ENCODE measurements at regions not wholly inside any gene's neighbourhood (a gene's known extent, or its start where the extent isn't known, plus 50 kb on each side); places are given as distances from the start of the nearest gene placed in this dataset.

DNA sequence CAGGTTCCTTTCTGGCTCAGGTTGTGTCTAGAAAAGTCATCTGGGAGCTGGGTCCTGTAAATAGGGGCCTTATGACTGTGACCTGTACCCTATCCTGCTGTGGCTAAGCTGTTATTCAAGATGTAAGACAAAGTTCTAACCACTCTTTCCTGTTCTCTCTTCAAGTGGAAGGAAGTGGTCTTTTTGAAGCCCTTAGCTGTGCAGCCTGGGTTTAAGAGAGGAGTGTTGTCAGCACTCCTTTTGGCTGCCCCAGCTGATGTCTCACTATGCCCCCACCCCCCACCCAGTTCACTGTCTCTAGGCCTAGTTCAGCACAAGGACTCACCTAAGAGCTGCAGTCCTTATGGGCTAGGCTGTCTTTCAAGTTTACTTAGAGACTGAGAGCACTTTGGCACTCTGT, 1069.5 kb downstream of the FAM133A start:
- no peaks in the 10 kb centered on the region for H3K4me1 ChIP-seq (ENCODE audit: control insufficient read depth in 5 of 5, insufficient read depth in 5 of 5, low read length in 5 of 5)
- peaks cover 3 to 13% (median 5%) of the 10 kb centered on the region in 5 donors for H3K27me3 ChIP-seq (ENCODE audit: control insufficient read depth in 5 of 5, insufficient read depth in 4 of 5, low read length in 5 of 5)
- no peak overlapping the region for H3K4me3 ChIP-seq (ENCODE audit: low read depth in 1 of 5, low read length in 5 of 5)
- H3K27ac ChIP-seq (ENCODE audit: low read depth, low read length): no peak overlapping the region
- H3K9me3 ChIP-seq (ENCODE audit: control insufficient read depth in 5 of 5, low read length in 5 of 5): no peaks in the 10 kb centered on the region
- no peaks in the 10 kb centered on the region for H3K36me3 ChIP-seq (ENCODE audit: control insufficient read depth in 5 of 5, insufficient read depth in 5 of 5, low read length in 5 of 5)
- H3K9ac ChIP-seq (ENCODE audit: low read length in 5 of 5): no peak overlapping the region

GRCh38 chrX:94744786-94745185, 1070.8 kb downstream of the FAM133A start:
- Histone ChIP-seq H3K27ac (ENCODE audit: low read depth, low read length) (no peak overlapping the region), H3K9me3 (ENCODE audit: control insufficient read depth in 5 of 5, low read length in 5 of 5) (no peaks in the 10 kb centered on the region), H3K4me1 (ENCODE audit: control insufficient read depth in 5 of 5, insufficient read depth in 5 of 5, low read length in 5 of 5) (no peaks in the 10 kb centered on the region), H3K27me3 (ENCODE audit: control insufficient read depth in 5 of 5, insufficient read depth in 4 of 5, low read length in 5 of 5) (peaks cover 3 to 9% (median 3%) of the 10 kb centered on the region in 5 donors), H3K36me3 (ENCODE audit: control insufficient read depth in 5 of 5, insufficient read depth in 5 of 5, low read length in 5 of 5) (no peaks in the 10 kb centered on the region), H3K4me3 (ENCODE audit: low read depth in 1 of 5, low read length in 5 of 5) (no peak overlapping the region), H3K9ac (ENCODE audit: low read length in 5 of 5) (no peak overlapping the region)

GRCh38 chrX:94751611-94752010, 1077.6 kb downstream of the FAM133A start:
- Histone ChIP-seq H3K4me3 (ENCODE audit: low read depth in 1 of 5, low read length in 5 of 5) (no peak overlapping the region), H3K4me1 (ENCODE audit: control insufficient read depth in 5 of 5, insufficient read depth in 5 of 5, low read length in 5 of 5) (no peaks in the 10 kb centered on the region), H3K36me3 (ENCODE audit: control insufficient read depth in 5 of 5, insufficient read depth in 5 of 5, low read length in 5 of 5) (no peaks in the 10 kb centered on the region), H3K27me3 (ENCODE audit: control insufficient read depth in 5 of 5, insufficient read depth in 4 of 5, low read length in 5 of 5) (peaks cover 0 to 3% (median 0%) of the 10 kb centered on the region in 5 donors), H3K9ac (ENCODE audit: low read length in 5 of 5) (no peak overlapping the region), H3K27ac (ENCODE audit: low read depth, low read length) (no peak overlapping the region), H3K9me3 (ENCODE audit: control insufficient read depth in 5 of 5, low read length in 5 of 5) (no peaks in the 10 kb centered on the region)

GRCh38 chrX:94752434-94753169, 1078.6 kb downstream of the FAM133A start:
- Histone ChIP-seq H3K4me1 (ENCODE audit: control insufficient read depth in 5 of 5, insufficient read depth in 5 of 5, low read length in 5 of 5) (no peaks in the 10 kb centered on the region), H3K27me3 (ENCODE audit: control insufficient read depth in 5 of 5, insufficient read depth in 4 of 5, low read length in 5 of 5) (peaks cover 0 to 5% (median 0%) of the 10 kb centered on the region in 5 donors), H3K36me3 (ENCODE audit: control insufficient read depth in 5 of 5, insufficient read depth in 5 of 5, low read length in 5 of 5) (no peaks in the 10 kb centered on the region)

DNA sequence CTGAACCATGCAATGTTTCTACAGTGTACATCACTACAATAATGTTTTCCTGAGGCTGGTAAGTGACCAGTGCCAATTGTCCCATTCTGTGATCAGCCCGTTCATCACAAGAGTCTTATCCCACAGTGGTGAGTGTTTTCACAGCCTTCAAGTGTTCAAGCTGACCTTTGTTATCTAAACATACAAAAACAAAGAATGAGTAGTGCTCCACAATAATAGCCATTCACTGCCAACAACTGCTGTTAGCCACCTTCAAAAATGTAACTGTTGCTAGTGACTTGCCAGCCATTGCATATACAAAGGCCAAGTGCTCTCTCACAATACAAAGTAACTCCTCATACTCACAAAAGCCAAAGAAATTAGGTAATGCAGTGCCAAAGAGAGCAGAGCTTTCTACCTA, 1084.1 kb downstream of the FAM133A start:
- Histone ChIP-seq H3K36me3 (ENCODE audit: control insufficient read depth in 5 of 5, insufficient read depth in 5 of 5, low read length in 5 of 5) (no peaks in the 10 kb centered on the region), H3K27ac (ENCODE audit: low read depth, low read length) (no peak overlapping the region), H3K9me3 (ENCODE audit: control insufficient read depth in 5 of 5, low read length in 5 of 5) (no peaks in the 10 kb centered on the region), H3K27me3 (ENCODE audit: control insufficient read depth in 5 of 5, insufficient read depth in 4 of 5, low read length in 5 of 5) (peaks cover 0 to 5% (median 0%) of the 10 kb centered on the region in 5 donors), H3K9ac (ENCODE audit: low read length in 5 of 5) (no peak overlapping the region), H3K4me1 (ENCODE audit: control insufficient read depth in 5 of 5, insufficient read depth in 5 of 5, low read length in 5 of 5) (no peaks in the 10 kb centered on the region), H3K4me3 (ENCODE audit: low read depth in 1 of 5, low read length in 5 of 5) (no peak overlapping the region)

More at GRCh38 chrX:94752434-94753169, 1078.6 kb downstream of the FAM133A start:
- Histone ChIP-seq H3K4me3 (ENCODE audit: low read depth in 1 of 5, low read length in 5 of 5) (no peak overlapping the region), H3K9ac (ENCODE audit: low read length in 5 of 5) (no peak overlapping the region), H3K9me3 (ENCODE audit: control insufficient read depth in 5 of 5, low read length in 5 of 5) (no peaks in the 10 kb centered on the region), H3K27ac (ENCODE audit: low read depth, low read length) (no peak overlapping the region)

- Histone ChIP-seq H3K9me3 (ENCODE audit: control insufficient read depth in 5 of 5, low read length in 5 of 5) (no peaks in the 10 kb centered on the region), H3K36me3 (ENCODE audit: control insufficient read depth in 5 of 5, insufficient read depth in 5 of 5, low read length in 5 of 5) (no peaks in the 10 kb centered on the region), H3K4me1 (ENCODE audit: control insufficient read depth in 5 of 5, insufficient read depth in 5 of 5, low read length in 5 of 5) (no peaks in the 10 kb centered on the region), H3K27ac (ENCODE audit: low read depth, low read length) (no peak overlapping the region), H3K4me3 (ENCODE audit: low read depth in 1 of 5, low read length in 5 of 5) (no peak overlapping the region), H3K27me3 (ENCODE audit: control insufficient read depth in 5 of 5, insufficient read depth in 4 of 5, low read length in 5 of 5) (peaks cover 0 to 2% (median 0%) of the 10 kb centered on the region in 5 donors), H3K9ac (ENCODE audit: low read length in 5 of 5) (no peak overlapping the region)
Observed at GRCh38 chrX:94775640-94776039, 1101.6 kb downstream of the FAM133A start.

GRCh38 chrX:94813541-94813940, 1139.5 kb downstream of the FAM133A start:
- H3K9me3 ChIP-seq (ENCODE audit: control insufficient read depth in 5 of 5, low read length in 5 of 5): peaks cover 0 to 19% (median 9%) of the 10 kb centered on the region in 5 donors
- peaks cover 0 to 3% (median 0%) of the 10 kb centered on the region in 5 donors for H3K4me1 ChIP-seq (ENCODE audit: control insufficient read depth in 5 of 5, insufficient read depth in 5 of 5, low read length in 5 of 5)
- H3K27ac ChIP-seq (ENCODE audit: low read depth, low read length): no peak overlapping the region
- no peak overlapping the region for H3K9ac ChIP-seq (ENCODE audit: low read length in 5 of 5)
- no peaks in the 10 kb centered on the region for H3K36me3 ChIP-seq (ENCODE audit: control insufficient read depth in 5 of 5, insufficient read depth in 5 of 5, low read length in 5 of 5)
- H3K4me3 ChIP-seq (ENCODE audit: low read depth in 1 of 5, low read length in 5 of 5): no peak overlapping the region
- H3K27me3 ChIP-seq (ENCODE audit: control insufficient read depth in 5 of 5, insufficient read depth in 4 of 5, low read length in 5 of 5): peaks cover 0 to 7% (median 0%) of the 10 kb centered on the region in 5 donors

DNA sequence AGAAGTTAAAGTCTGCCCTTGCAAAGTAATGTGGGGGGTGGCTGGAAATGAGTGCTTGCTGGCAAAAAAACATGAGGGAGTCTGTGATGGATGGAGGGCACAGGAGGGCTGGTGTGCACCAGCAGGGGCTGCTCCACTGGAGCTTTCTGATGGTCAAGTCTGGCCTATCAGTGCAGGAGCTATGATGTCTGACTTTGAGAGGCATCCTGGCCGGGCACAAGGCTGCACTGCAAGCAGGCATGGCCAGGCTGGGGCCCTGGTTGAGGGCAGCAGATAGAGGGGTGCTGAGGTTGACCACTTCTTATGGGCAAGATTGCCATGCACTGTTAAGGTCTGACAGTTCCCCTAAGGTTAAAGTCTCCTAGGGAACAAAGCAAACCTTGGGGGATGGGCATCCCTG, 1140.2 kb downstream of the FAM133A start:
- no peak overlapping the region for H3K9ac ChIP-seq (ENCODE audit: low read length in 5 of 5)
- H3K27ac ChIP-seq (ENCODE audit: low read depth, low read length): no peak overlapping the region
- H3K27me3 ChIP-seq (ENCODE audit: control insufficient read depth in 5 of 5, insufficient read depth in 4 of 5, low read length in 5 of 5): peaks cover 0 to 7% (median 0%) of the 10 kb centered on the region in 5 donors
- no peaks in the 10 kb centered on the region for H3K36me3 ChIP-seq (ENCODE audit: control insufficient read depth in 5 of 5, insufficient read depth in 5 of 5, low read length in 5 of 5)
- H3K9me3 ChIP-seq (ENCODE audit: control insufficient read depth in 5 of 5, low read length in 5 of 5): peaks cover 0 to 19% (median 9%) of the 10 kb centered on the region in 5 donors
- H3K4me1 ChIP-seq (ENCODE audit: control insufficient read depth in 5 of 5, insufficient read depth in 5 of 5, low read length in 5 of 5): peaks cover 0 to 3% (median 0%) of the 10 kb centered on the region in 5 donors
- H3K4me3 ChIP-seq (ENCODE audit: low read depth in 1 of 5, low read length in 5 of 5): no peak overlapping the region

- Histone ChIP-seq H3K27ac (ENCODE audit: low read depth, low read length) (no peak overlapping the region), H3K4me1 (ENCODE audit: control insufficient read depth in 5 of 5, insufficient read depth in 5 of 5, low read length in 5 of 5) (no peaks in the 10 kb centered on the region), H3K4me3 (ENCODE audit: low read depth in 1 of 5, low read length in 5 of 5) (no peak overlapping the region), H3K9me3 (ENCODE audit: control insufficient read depth in 5 of 5, low read length in 5 of 5) (no peaks in the 10 kb centered on the region), H3K27me3 (ENCODE audit: control insufficient read depth in 5 of 5, insufficient read depth in 4 of 5, low read length in 5 of 5) (peaks cover 0 to 3% (median 0%) of the 10 kb centered on the region in 5 donors), H3K36me3 (ENCODE audit: control insufficient read depth in 5 of 5, insufficient read depth in 5 of 5, low read length in 5 of 5) (no peaks in the 10 kb centered on the region), H3K9ac (ENCODE audit: low read length in 5 of 5) (no peak overlapping the region)
Observed at GRCh38 chrX:94830717-94831116, 1156.7 kb downstream of the FAM133A start.

DNA sequence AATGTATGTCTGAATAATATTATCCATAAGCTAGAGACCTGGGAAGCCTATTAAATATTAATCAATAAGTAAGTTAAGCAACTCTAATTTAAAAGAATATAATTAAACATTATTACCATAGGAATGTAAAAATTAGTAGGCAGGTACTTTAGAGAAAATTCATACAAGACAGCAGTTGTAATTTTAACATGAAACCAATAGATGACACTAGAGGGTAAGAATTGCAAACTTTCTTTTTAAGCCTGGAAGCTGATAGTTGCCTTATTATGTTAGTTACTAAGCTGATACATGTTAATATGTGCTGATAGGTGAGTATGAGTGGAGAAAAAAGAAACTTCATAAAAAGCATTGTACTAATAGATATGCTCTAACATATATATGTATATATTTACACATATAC, 1157.4 kb downstream of the FAM133A start:
- Histone ChIP-seq H3K9me3 (ENCODE audit: control insufficient read depth in 5 of 5, low read length in 5 of 5) (no peaks in the 10 kb centered on the region), H3K4me1 (ENCODE audit: control insufficient read depth in 5 of 5, insufficient read depth in 5 of 5, low read length in 5 of 5) (no peaks in the 10 kb centered on the region), H3K27me3 (ENCODE audit: control insufficient read depth in 5 of 5, insufficient read depth in 4 of 5, low read length in 5 of 5) (peaks cover 0 to 3% (median 0%) of the 10 kb centered on the region in 5 donors), H3K4me3 (ENCODE audit: low read depth in 1 of 5, low read length in 5 of 5) (no peak overlapping the region), H3K9ac (ENCODE audit: low read length in 5 of 5) (no peak overlapping the region), H3K27ac (ENCODE audit: low read depth, low read length) (no peak overlapping the region), H3K36me3 (ENCODE audit: control insufficient read depth in 5 of 5, insufficient read depth in 5 of 5, low read length in 5 of 5) (no peaks in the 10 kb centered on the region)
